HCT116 (cell line): ENCODE measurements at regions not wholly inside any gene's neighbourhood (a gene's known extent, or its start where the extent isn't known, plus 50 kb on each side); places are given as distances from the start of the nearest gene placed in this dataset.

Experiments used
- ATAC-seq: fragments of 200-7000 bp; cut with Tn5 transposase; 2 replicates; pipeline ENCODE4 v1.9.1; 2020; ENCODE audit warnings: mild to moderate bottlenecking, moderate library complexity
- BruUV-seq: library from RNA; stranded (reverse); fragments of 400-500 nt; replicated peaks from 2 replicates; lab custom pipeline; 2021; lab: Mats Ljungman, UMichigan
- CTCF ChIA-PET: fragments of 300-600 bp; sonication (Branson Sonifier 250); formaldehyde crosslinking; loops from one replicate; lab custom pipeline; 2021; ENCODE audit warnings: antibody characterized with exemption; lab: Charles Lee
- POLR2A ChIA-PET: fragments of 300-600, 350-600 bp; sonication (Branson Sonifier 250); formaldehyde crosslinking; loops from one replicate; lab custom pipeline; 2021; ENCODE audit warnings: antibody characterized with exemption; lab: Charles Lee
- RAD21 ChIA-PET, 2 experiments: fragments of 300-600 bp; sonication (Branson Sonifier 250); formaldehyde crosslinking; loops; one replicate each; lab custom pipeline; 2023; ENCODE audit warnings: low total read pairs in 2 of 2; ENCODE audit not compliant: uncharacterized antibody in 2 of 2, unreplicated experiment in 2 of 2, low non-redundant PET in 1 of 2; lab: Charles Lee
- DNase-seq: peaks from one replicate; pipeline ENCODE4 v3.0.0-alpha.2; 2010; ENCODE audit warnings: low read depth, low spot score
- H2AFZ ChIP-seq: fragments of 200-600 bp; shearing (Covaris generic), sonication (generic); 2 replicates; pipeline ENCODE4 v1.6.1; 2017; ENCODE audit warnings: low read depth, mixed run types, mixed read lengths, antibody characterized with exemption, low read length; ENCODE audit not compliant: poor library complexity, severe bottlenecking
- H3K27ac ChIP-seq: 2 replicates; pipeline ENCODE4 v1.5.1; 2012; ENCODE audit warnings: low read depth, low read length
- H3K27me3 ChIP-seq: fragments of 200-600 bp; sonication (generic); 2 replicates; pipeline ENCODE4 v1.6.1; 2016; ENCODE audit warnings: mixed run types, low read length, mixed read lengths; ENCODE audit not compliant: insufficient read depth
- H3K36me3 ChIP-seq, 2 experiments: fragments of 200-500 bp in 1 of 2; fragments of 200-600 bp in 1 of 2; sonication (Bioruptor generic) in 1 of 2; sonication (generic) in 1 of 2; 2 replicates each; pipeline versions ENCODE4 v1.5.1 to v1.6.1; 2014 to 2016; ENCODE audit warnings: low read length in 2 of 2, inconsistent platforms in 1 of 2, mixed read lengths in 1 of 2, mixed run types in 1 of 2; ENCODE audit not compliant: insufficient read depth in 2 of 2, control insufficient read depth in 1 of 2
- H3K4me1 ChIP-seq, 2 experiments: fragments of 200-600 bp in 1 of 2; sonication (generic) in 1 of 2; 2 replicates each; pipeline versions ENCODE4 v1.5.1 to v1.6.1; 2012 to 2017; ENCODE audit warnings: low read length in 2 of 2, inconsistent platforms in 1 of 2, mild to moderate bottlenecking in 1 of 2, mixed read lengths in 1 of 2, mixed run types in 1 of 2, moderate library complexity in 1 of 2; ENCODE audit not compliant: insufficient read depth in 2 of 2, control insufficient read depth in 1 of 2
- H3K4me2 ChIP-seq: fragments of 200-600 bp; sonication (generic); 2 replicates; pipeline ENCODE4 v1.6.1; 2017; ENCODE audit warnings: mixed run types, low read length, mixed read lengths
- H3K4me3 ChIP-seq, 2 experiments: fragments of 200-600 bp in 1 of 2; sonication (generic) in 1 of 2; replicated peaks in 1 of 2; 2 replicates each; pipeline ENCODE4 v1.5.1; 2011 to 2016; ENCODE audit warnings: low read length in 2 of 2, control low read depth in 1 of 2, low read depth in 1 of 2, mild to moderate bottlenecking in 1 of 2, mixed read lengths in 1 of 2, mixed run types in 1 of 2
- H3K79me2 ChIP-seq: fragments of 200-600 bp; sonication (generic); 2 replicates; pipeline ENCODE4 v1.6.1; 2017; ENCODE audit warnings: mild to moderate bottlenecking, mixed run types, low read length, moderate library complexity, mixed read lengths; ENCODE audit not compliant: insufficient read depth
- H3K9ac ChIP-seq: fragments of 200-600 bp; sonication (generic); 2 replicates; pipeline ENCODE4 v1.6.1; 2016; ENCODE audit warnings: low read length, mixed read lengths
- H3K9me2 ChIP-seq: fragments of 200-600 bp; sonication (generic), shearing (Covaris generic); 2 replicates; pipeline ENCODE4 v1.6.1; 2017; ENCODE audit warnings: mixed run types, mild to moderate bottlenecking, moderate library complexity; ENCODE audit not compliant: insufficient read depth
- H3K9me3 ChIP-seq, 2 experiments: fragments of 200-500 bp in 1 of 2; fragments of 200-600 bp in 1 of 2; sonication (Bioruptor generic) in 1 of 2; sonication (generic) in 1 of 2; 2 replicates each; pipeline ENCODE4 v1.6.1; 2014 to 2017; ENCODE audit warnings: low read length in 2 of 2, mixed read lengths in 2 of 2, inconsistent platforms in 1 of 2, low read depth in 1 of 2, mild to moderate bottlenecking in 1 of 2, mixed run types in 1 of 2, moderate library complexity in 1 of 2; ENCODE audit not compliant: control insufficient read depth in 1 of 2, insufficient read depth in 1 of 2
- H4K20me1 ChIP-seq: fragments of 200-600 bp; sonication (generic), shearing (Covaris generic); 2 replicates; pipeline ENCODE4 v1.6.1; 2017; ENCODE audit warnings: mixed run types, mild to moderate bottlenecking, moderate library complexity; ENCODE audit not compliant: insufficient read depth
- ATF3 ChIP-seq: IDR thresholded peaks from 2 replicates; pipeline ENCODE4 v1.6.1; 2012
- CBX3 ChIP-seq: IDR thresholded peaks from 2 replicates; pipeline ENCODE4 v1.6.1; 2012; ENCODE audit warnings: low read depth
- CTCF ChIP-seq, 3 experiments: fragments of 200-600 bp in 1 of 3; sonication (generic) in 1 of 3; IDR thresholded peaks in 2 of 3; conservative IDR thresholded peaks in 1 of 3; 2 replicates each; pipeline ENCODE4 v1.5.1; 2012 to 2017; ENCODE audit warnings: low read depth in 2 of 3, low read length in 2 of 3, antibody characterized with exemption in 1 of 3, borderline replicate concordance in 1 of 3, control low read depth in 1 of 3, mild to moderate bottlenecking in 1 of 3, mixed read lengths in 1 of 3, mixed run types in 1 of 3, moderate library complexity in 1 of 3; ENCODE audit not compliant: insufficient read depth in 1 of 3
- EGR1 ChIP-seq: IDR thresholded peaks from 2 replicates; pipeline ENCODE4 v1.6.1; 2012; ENCODE audit warnings: low read depth
- ELF1 ChIP-seq: IDR thresholded peaks from 2 replicates; pipeline ENCODE4 v1.6.1; 2012; ENCODE audit warnings: low read depth, borderline replicate concordance
- EZH2 ChIP-seq: fragments of 200-600 bp; sonication (generic); IDR thresholded peaks from 2 replicates; pipeline ENCODE4 v1.6.1; 2017; ENCODE audit warnings: antibody characterized with exemption, mixed run types
- EZH2phosphoT487 ChIP-seq: fragments of 200-600 bp; IDR thresholded peaks from 2 replicates; pipeline ENCODE4 v1.6.1; 2018; ENCODE audit warnings: antibody characterized with exemption, borderline replicate concordance
- MAX ChIP-seq: IDR thresholded peaks from 2 replicates; pipeline ENCODE4 v1.6.1; 2012
- POLR2A ChIP-seq: IDR thresholded peaks from 2 replicates; pipeline ENCODE4 v1.7.0; 2011; ENCODE audit warnings: borderline replicate concordance; ENCODE audit not compliant: insufficient read depth, insufficient read length; ENCODE audit errors: extremely low read depth
- POLR2AphosphoS5 ChIP-seq: IDR thresholded peaks from 2 replicates; pipeline ENCODE4 v1.6.1; 2011; ENCODE audit warnings: mild to moderate bottlenecking, low read depth, low read length, moderate library complexity
- TCF7L2 ChIP-seq: IDR thresholded peaks from 2 replicates; pipeline ENCODE4 v1.7.0; 2011; ENCODE audit warnings: borderline replicate concordance, inconsistent platforms; ENCODE audit not compliant: insufficient read depth, insufficient read length; ENCODE audit errors: extremely low read depth
- ZBTB33 ChIP-seq: IDR thresholded peaks from 2 replicates; pipeline ENCODE4 v1.6.1; 2011; ENCODE audit warnings: mild to moderate bottlenecking, low read length, moderate library complexity; ENCODE audit not compliant: insufficient replicate concordance; ENCODE audit errors: extremely low read depth
- ZFX ChIP-seq: fragments of 450-650 bp; IDR thresholded peaks from 2 replicates; pipeline ENCODE4 v1.6.1; 2017
- intact Hi-C: fragments of 100-400 bp; cut with micrococcal nuclease; formaldehyde crosslinking; loops from 2 replicates; pipeline ENCODE4 v1.10.0; 2022

GRCh38 chr4:66055999-66056398, 385.7 kb upstream of the EPHA5 start (continued):
- no peak for TF ChIP-seq ZBTB33

- POLR2A ChIA-PET: no interaction called here
These were observed 382.1 kb upstream of the EPHA5 start for GRCh38 chr4:66052426-66052825.

GRCh38 chr4:66048861-66049260, 378.6 kb upstream of the EPHA5 start:
- H3K9me2 ChIP-seq: no peaks in the 10 kb centered on the region
- no peaks in the 10 kb centered on the region for H3K36me3 ChIP-seq
- RAD21 ChIA-PET: no interaction called here
- no peak overlapping the region for H3K4me3 ChIP-seq
- H3K79me2 ChIP-seq: no peaks in the 10 kb centered on the region
- ATAC-seq (no peak), DNase-seq (no peak)
- no TSS peak for BruUV-seq
- no peaks in the 10 kb centered on the region for H4K20me1 ChIP-seq
- H3K27ac ChIP-seq: no peak overlapping the region
- CTCF ChIA-PET: no interaction called here
- no peaks in the 10 kb centered on the region for H3K4me1 ChIP-seq
- no peak overlapping the region for H3K4me2 ChIP-seq
- peaks cover 4 to 10% of the 10 kb centered on the region in 2 experiments; a peak in 2 of 4 replicates for H3K9me3 ChIP-seq
- H3K9ac ChIP-seq: no peak overlapping the region
- no peak overlapping the region for H2AFZ ChIP-seq
- H3K27me3 ChIP-seq: no peaks in the 10 kb centered on the region
- intact Hi-C loops: no loop called here
- POLR2A ChIA-PET: no interaction called here
- no peak for TF ChIP-seq ZFX
- no peak for TF ChIP-seq EGR1
- no peak for TF ChIP-seq ELF1
- TF ChIP-seq POLR2A: no peak
- no peak for TF ChIP-seq CTCF (IDR thresholded peaks at IDR 0.05 in 2 of 3, conservative IDR thresholded peaks at IDR 0.05 in 1 of 3; ENCODE audit: borderline replicate concordance in 1 of 3, insufficient read depth in 1 of 3, low read depth in 2 of 3, low read length in 2 of 3)
- TF ChIP-seq EZH2phosphoT487: no peak
- TF ChIP-seq EZH2: no peak
- TF ChIP-seq MAX: no peak
- no peak for TF ChIP-seq ATF3
- TF ChIP-seq CBX3: no peak

More at GRCh38 chr4:66052426-66052825, 382.1 kb upstream of the EPHA5 start:
- Histone ChIP-seq H3K4me2 (no peak overlapping the region), H3K9me2 (no peaks in the 10 kb centered on the region)
- TF ChIP-seq TCF7L2 (no peak), ATF3 (no peak), POLR2AphosphoS5 (no peak), EZH2 (no peak)
- TF ChIP-seq, all 23 proteins: peak for 0
- H3K4me3 ChIP-seq: no peak overlapping the region
- intact Hi-C loops: no loop called here
- CTCF ChIA-PET: no interaction called here
- no peak overlapping the region for H2AFZ ChIP-seq
- BruUV-seq: no TSS peak
- DNase-seq: no peak
- H3K9me3 ChIP-seq: peaks cover 4 to 11% of the 10 kb centered on the region in 2 experiments; a peak in 2 of 4 replicates
- H3K79me2 ChIP-seq: no peaks in the 10 kb centered on the region
- H3K9ac ChIP-seq: no peak overlapping the region
- no peak overlapping the region for H3K27ac ChIP-seq
- H3K36me3 ChIP-seq: no peaks in the 10 kb centered on the region
- H3K4me1 ChIP-seq: no peaks in the 10 kb centered on the region
- no peak for ATAC-seq
- no peaks in the 10 kb centered on the region for H3K27me3 ChIP-seq
- RAD21 ChIA-PET: no interaction called here
- no peaks in the 10 kb centered on the region for H4K20me1 ChIP-seq
